ENCODE measurements at regions not wholly inside any gene's neighbourhood (a gene's known extent, or its start where the extent isn't known, plus 50 kb on each side); places are given as distances from the start of the nearest gene placed in this dataset.
"Not testable (repeated sequence)": the region's sequence is repeated elsewhere in the genome, so short reads cannot be mapped to it uniquely, and the experiment has no call there.

DNA sequence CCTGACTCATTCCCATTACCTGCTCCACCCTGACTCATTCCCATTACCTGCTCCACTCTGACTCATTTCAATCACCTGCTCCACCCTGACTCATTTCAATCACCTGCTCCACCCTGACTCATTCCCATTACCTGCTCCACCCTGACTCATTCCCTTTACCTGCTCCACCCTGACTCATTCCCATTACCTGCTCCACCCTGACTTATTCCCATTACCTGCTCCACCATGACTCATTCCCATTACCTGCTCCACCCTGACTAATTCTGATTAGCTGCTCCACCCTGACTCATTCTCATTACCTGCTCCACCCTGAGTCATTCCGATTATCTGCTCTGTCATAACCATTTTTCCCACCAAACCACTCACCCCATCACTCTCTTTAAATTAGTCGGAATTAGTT is 901.2 kb upstream of the NEGR1 start:
- not testable (repeated sequence) for TF ChIP-seq SUZ12 (IDR thresholded peaks at IDR 0.05; ENCODE audit: extremely low read depth, insufficient read depth, insufficient read length); ZNF274 (IDR thresholded peaks at IDR 0.05; ENCODE audit: low read depth, low read length); YY1 (IDR thresholded peaks at IDR 0.05; ENCODE audit: insufficient read depth, insufficient read length)

Data from NT2/D1 (cell line).